ENCODE measurements at regions not wholly inside any gene's neighbourhood (a gene's known extent, or its start where the extent isn't known, plus 50 kb on each side); places are given as distances from the start of the nearest gene placed in this dataset.

GRCh38 chr6:15929685-15930084 is 199.2 kb upstream of the MYLIP start:
- no peak for DNase-seq (ENCODE audit: low read depth, low spot score)

DNA sequence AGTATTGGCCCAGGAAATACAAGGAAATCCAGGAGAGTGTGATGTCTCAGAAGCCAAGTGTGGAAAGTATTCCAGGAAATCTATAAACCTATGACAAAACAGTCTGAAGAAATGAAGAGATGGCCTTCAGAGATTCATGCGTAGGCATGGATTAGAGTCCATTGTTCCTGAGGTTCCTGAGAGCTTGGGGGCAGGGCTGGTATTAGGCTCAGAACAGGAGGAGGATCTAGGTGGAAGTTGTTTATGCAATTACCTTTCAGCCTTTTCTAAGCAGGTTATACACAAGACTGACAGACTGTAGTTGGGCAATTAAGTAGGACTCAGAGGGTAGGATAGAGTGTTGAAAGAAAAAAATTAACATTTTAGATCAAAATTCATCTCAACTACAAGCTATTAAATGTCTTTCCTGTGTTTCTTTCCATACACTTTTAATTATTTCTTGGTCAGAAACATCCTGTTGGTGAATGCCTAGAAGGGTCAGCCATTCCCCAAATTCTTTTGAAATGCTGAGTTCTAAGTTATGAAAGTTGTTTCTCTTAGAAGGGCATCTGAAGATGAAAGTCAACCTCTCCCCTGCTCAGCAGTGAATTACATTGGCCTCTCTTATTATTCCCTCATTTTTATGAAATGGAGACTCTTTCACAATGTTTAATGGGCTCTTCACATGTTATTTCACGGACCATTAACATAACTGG is 201.2 kb upstream of the MYLIP start:
- Histone ChIP-seq H3K9me3 (ENCODE audit: control insufficient read depth in 1 of 2, insufficient read depth in 1 of 2, low read depth in 1 of 2, low read length in 2 of 2) (no peaks in the 10 kb centered on the region; a peak in 1 of 4 replicates), H3K9me2 (ENCODE audit: insufficient read depth) (no peaks in the 10 kb centered on the region), H3K27ac (ENCODE audit: low read depth, low read length) (no peak overlapping the region), H3K9ac (ENCODE audit: low read length) (no peak overlapping the region), H3K27me3 (ENCODE audit: insufficient read depth, low read length) (no peaks in the 10 kb centered on the region), H3K4me1 (ENCODE audit: control insufficient read depth in 1 of 2, insufficient read depth in 2 of 2, low read length in 2 of 2) (no peaks in the 10 kb centered on the region), H3K4me3 (replicated peaks in 1 of 2; ENCODE audit: low read depth in 1 of 2, low read length in 2 of 2) (no peak overlapping the region), H3K4me2 (ENCODE audit: low read length) (no peak overlapping the region), H2AFZ (ENCODE audit: low read depth, low read length, poor library complexity, severe bottlenecking) (no peak overlapping the region), H3K79me2 (ENCODE audit: insufficient read depth, low read length) (no peaks in the 10 kb centered on the region), H3K36me3 (ENCODE audit: control insufficient read depth in 1 of 2, insufficient read depth in 2 of 2, low read length in 2 of 2) (no peaks in the 10 kb centered on the region), H4K20me1 (ENCODE audit: insufficient read depth) (no peaks in the 10 kb centered on the region)
- ATAC-seq (no peak), DNase-seq (ENCODE audit: low read depth, low spot score) (no peak)
- intact Hi-C loops (cut with micrococcal nuclease), result no loop called here
- ChIA-PET RAD21 (ENCODE audit: low non-redundant PET in 1 of 2, low total read pairs in 2 of 2, uncharacterized antibody in 2 of 2, unreplicated experiment in 2 of 2) (no interaction called here), CTCF (no interaction called here), POLR2A (no interaction called here)
- BruUV-seq (replicated peaks), result no TSS peak
- no peak for TF ChIP-seq ELF1 (IDR thresholded peaks at IDR 0.05; ENCODE audit: borderline replicate concordance, low read depth)
- TF ChIP-seq POLR2A (IDR thresholded peaks at IDR 0.05; ENCODE audit: borderline replicate concordance, extremely low read depth, insufficient read depth, insufficient read length), result no peak
- TF ChIP-seq ZNF274 (IDR thresholded peaks at IDR 0.05; ENCODE audit: low read depth, low read length), result no peak
- TF ChIP-seq MAX (IDR thresholded peaks at IDR 0.05), result no peak
- TF ChIP-seq REST (IDR thresholded peaks at IDR 0.05; ENCODE audit: low read depth), result no peak
- no peak for TF ChIP-seq SP1 (IDR thresholded peaks at IDR 0.05; ENCODE audit: low read depth)
- TF ChIP-seq YY1 (IDR thresholded peaks at IDR 0.05; ENCODE audit: extremely low read depth, insufficient replicate concordance, low read depth, low read length), result no peak
- no peak for TF ChIP-seq FOSL1 (IDR thresholded peaks at IDR 0.05; ENCODE audit: low read depth)
- TF ChIP-seq EZH2 (IDR thresholded peaks at IDR 0.05), result no peak
- TF ChIP-seq, protein P1, sequence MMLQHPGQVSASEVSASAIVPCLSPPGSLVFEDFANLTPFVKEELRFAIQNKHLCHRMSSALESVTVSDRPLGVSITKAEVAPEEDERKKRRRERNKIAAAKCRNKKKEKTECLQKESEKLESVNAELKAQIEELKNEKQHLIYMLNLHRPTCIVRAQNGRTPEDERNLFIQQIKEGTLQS (IDR thresholded peaks at IDR 0.05), result no peak
- no peak for TF ChIP-seq SRF (IDR thresholded peaks at IDR 0.05; ENCODE audit: low read depth)
- no peak for TF ChIP-seq CBX3 (IDR thresholded peaks at IDR 0.05; ENCODE audit: low read depth)

More at GRCh38 chr6:15929685-15930084, 199.2 kb upstream of the MYLIP start:
- H3K79me2 ChIP-seq (ENCODE audit: insufficient read depth, low read length), result no peaks in the 10 kb centered on the region
- H3K9me3 ChIP-seq (ENCODE audit: control insufficient read depth in 1 of 2, insufficient read depth in 1 of 2, low read depth in 1 of 2, low read length in 2 of 2), result no peaks in the 10 kb centered on the region; a peak in 1 of 4 replicates
- ATAC-seq, result no peak
- H3K27ac ChIP-seq (ENCODE audit: low read depth, low read length), result no peak overlapping the region
- H3K4me1 ChIP-seq (ENCODE audit: control insufficient read depth in 1 of 2, insufficient read depth in 2 of 2, low read length in 2 of 2), result no peaks in the 10 kb centered on the region
- no peak overlapping the region for H3K4me2 ChIP-seq (ENCODE audit: low read length)
- BruUV-seq (replicated peaks), result no TSS peak
- CTCF ChIA-PET, result no interaction called here
- no peak overlapping the region for H2AFZ ChIP-seq (ENCODE audit: low read depth, low read length, poor library complexity, severe bottlenecking)
- no peaks in the 10 kb centered on the region for H3K36me3 ChIP-seq (ENCODE audit: control insufficient read depth in 1 of 2, insufficient read depth in 2 of 2, low read length in 2 of 2)
- RAD21 ChIA-PET (ENCODE audit: low non-redundant PET in 1 of 2, low total read pairs in 2 of 2, uncharacterized antibody in 2 of 2, unreplicated experiment in 2 of 2), result no interaction called here
- H3K4me3 ChIP-seq (replicated peaks in 1 of 2; ENCODE audit: low read depth in 1 of 2, low read length in 2 of 2), result no peak overlapping the region
- H3K9ac ChIP-seq (ENCODE audit: low read length), result no peak overlapping the region
- POLR2A ChIA-PET, result no interaction called here
- H4K20me1 ChIP-seq (ENCODE audit: insufficient read depth), result no peaks in the 10 kb centered on the region
- intact Hi-C loops (cut with micrococcal nuclease), result no loop called here
- no peaks in the 10 kb centered on the region for H3K27me3 ChIP-seq (ENCODE audit: insufficient read depth, low read length)
- TF ChIP-seq YY1 (IDR thresholded peaks at IDR 0.05; ENCODE audit: extremely low read depth, insufficient replicate concordance, low read depth, low read length) (no peak), CEBPB (IDR thresholded peaks at IDR 0.05; ENCODE audit: low read depth) (no peak), SIN3A (IDR thresholded peaks at IDR 0.05; ENCODE audit: low read depth) (no peak), JUND (IDR thresholded peaks at IDR 0.05) (no peak), POLR2AphosphoS5 (IDR thresholded peaks at IDR 0.05; ENCODE audit: low read depth, low read length) (no peak), EZH2 (IDR thresholded peaks at IDR 0.05) (no peak), EGR1 (IDR thresholded peaks at IDR 0.05; ENCODE audit: low read depth) (no peak), FOSL1 (IDR thresholded peaks at IDR 0.05; ENCODE audit: low read depth) (no peak), RAD21 (IDR thresholded peaks at IDR 0.05; ENCODE audit: low read depth) (no peak), ELF1 (IDR thresholded peaks at IDR 0.05; ENCODE audit: borderline replicate concordance, low read depth) (no peak)
- TF ChIP-seq, protein P1 (IDR thresholded peaks at IDR 0.05), result no peak
- no peaks in the 10 kb centered on the region for H3K9me2 ChIP-seq (ENCODE audit: insufficient read depth)
